ENCODE measurements at regions not wholly inside any gene's neighbourhood (a gene's known extent, or its start where the extent isn't known, plus 50 kb on each side); places are given as distances from the start of the nearest gene placed in this dataset.
"Not testable (repeated sequence)": the region's sequence is repeated elsewhere in the genome, so short reads cannot be mapped to it uniquely, and the experiment has no call there.

- no peak overlapping the region for H3K27ac ChIP-seq (ENCODE audit: low read depth, low read length, severe bottlenecking)
- H3K9me3 ChIP-seq (ENCODE audit: control insufficient read depth, low read length): no peaks in the 10 kb centered on the region
- no peak overlapping the region for H3K4me3 ChIP-seq (ENCODE audit: extremely low read depth, insufficient read depth, low read length, poor library complexity, severe bottlenecking)
- H3K4me1 ChIP-seq (ENCODE audit: control insufficient read depth, insufficient read depth, low read length, poor library complexity, severe bottlenecking): no peaks in the 10 kb centered on the region
- no peaks in the 10 kb centered on the region for H3K36me3 ChIP-seq (ENCODE audit: control insufficient read depth, insufficient read depth, low read length)
Observed at GRCh38 chr9:80784647-80785046, 904.7 kb downstream of the TLE1 start.

- no peaks in the 10 kb centered on the region for H3K9me3 ChIP-seq (ENCODE audit: control insufficient read depth, low read length)
- no peak overlapping the region for H3K4me3 ChIP-seq (ENCODE audit: extremely low read depth, insufficient read depth, low read length, poor library complexity, severe bottlenecking)
- no peaks in the 10 kb centered on the region for H3K4me1 ChIP-seq (ENCODE audit: control insufficient read depth, insufficient read depth, low read length, poor library complexity, severe bottlenecking)
- H3K27ac ChIP-seq (ENCODE audit: low read depth, low read length, severe bottlenecking): no peak overlapping the region
- no peaks in the 10 kb centered on the region for H3K36me3 ChIP-seq (ENCODE audit: control insufficient read depth, insufficient read depth, low read length)
Observed at GRCh38 chr9:80775971-80776370, 913.4 kb downstream of the TLE1 start.

- Histone ChIP-seq H3K36me3 (ENCODE audit: control insufficient read depth, insufficient read depth, low read length) (no peaks in the 10 kb centered on the region), H3K27ac (ENCODE audit: low read depth, low read length, severe bottlenecking) (no peak overlapping the region), H3K4me3 (ENCODE audit: extremely low read depth, insufficient read depth, low read length, poor library complexity, severe bottlenecking) (no peak overlapping the region), H3K9me3 (ENCODE audit: control insufficient read depth, low read length) (no peaks in the 10 kb centered on the region), H3K4me1 (ENCODE audit: control insufficient read depth, insufficient read depth, low read length, poor library complexity, severe bottlenecking) (no peaks in the 10 kb centered on the region)
- no CpG with 5 or more reads among the region's 2 CpGs for WGBS, 2 experiments (ENCODE audit: insufficient coverage in 2 of 2)
Observed at GRCh38 chr9:80775530-80775929, 913.8 kb downstream of the TLE1 start.

- Histone ChIP-seq H3K27ac (ENCODE audit: low read depth, low read length, severe bottlenecking) (no peak overlapping the region), H3K9me3 (ENCODE audit: control insufficient read depth, low read length) (no peaks in the 10 kb centered on the region), H3K4me3 (ENCODE audit: extremely low read depth, insufficient read depth, low read length, poor library complexity, severe bottlenecking) (no peak overlapping the region), H3K36me3 (ENCODE audit: control insufficient read depth, insufficient read depth, low read length) (no peaks in the 10 kb centered on the region), H3K4me1 (ENCODE audit: control insufficient read depth, insufficient read depth, low read length, poor library complexity, severe bottlenecking) (no peaks in the 10 kb centered on the region)
- 77 to 100% methylated on average over 1 to 3 of the region's 6 CpGs for WGBS, 2 experiments (ENCODE audit: insufficient coverage in 2 of 2)
Observed at GRCh38 chr9:80771555-80772347, 917.6 kb downstream of the TLE1 start.

- Histone ChIP-seq H3K4me3 (ENCODE audit: extremely low read depth, insufficient read depth, low read length, poor library complexity, severe bottlenecking) (no peak overlapping the region), H3K4me1 (ENCODE audit: control insufficient read depth, insufficient read depth, low read length, poor library complexity, severe bottlenecking) (no peaks in the 10 kb centered on the region), H3K36me3 (ENCODE audit: control insufficient read depth, insufficient read depth, low read length) (no peaks in the 10 kb centered on the region), H3K27ac (ENCODE audit: low read depth, low read length, severe bottlenecking) (no peak overlapping the region), H3K9me3 (ENCODE audit: control insufficient read depth, low read length) (no peaks in the 10 kb centered on the region)
- WGBS, 2 experiments (ENCODE audit: insufficient coverage in 2 of 2): 83 to 93% methylated on average over 4 of the region's 4 CpGs
Observed at GRCh38 chr9:80763536-80763935, 925.8 kb downstream of the TLE1 start.

- WGBS, 2 experiments (ENCODE audit: insufficient coverage in 2 of 2): 66 to 69% methylated on average over 2 of the region's 2 CpGs
- no peaks in the 10 kb centered on the region for H3K9me3 ChIP-seq (ENCODE audit: control insufficient read depth, low read length)
- H3K4me3 ChIP-seq (ENCODE audit: extremely low read depth, insufficient read depth, low read length, poor library complexity, severe bottlenecking): no peak overlapping the region
- H3K36me3 ChIP-seq (ENCODE audit: control insufficient read depth, insufficient read depth, low read length): no peaks in the 10 kb centered on the region
- no peaks in the 10 kb centered on the region for H3K4me1 ChIP-seq (ENCODE audit: control insufficient read depth, insufficient read depth, low read length, poor library complexity, severe bottlenecking)
- H3K27ac ChIP-seq (ENCODE audit: low read depth, low read length, severe bottlenecking): no peak overlapping the region
Observed at GRCh38 chr9:80755586-80755985, 933.8 kb downstream of the TLE1 start.

GRCh38 chr9:80747056-80747455, 942.3 kb downstream of the TLE1 start:
- 58 to 80% methylated on average over 2 to 7 of the region's 17 CpGs for WGBS, 2 experiments (ENCODE audit: insufficient coverage in 2 of 2)
- H3K9me3 ChIP-seq (ENCODE audit: control insufficient read depth, low read length); H3K36me3 ChIP-seq (ENCODE audit: control insufficient read depth, insufficient read depth, low read length); H3K4me3 ChIP-seq (ENCODE audit: extremely low read depth, insufficient read depth, low read length, poor library complexity, severe bottlenecking); H3K4me1 ChIP-seq (ENCODE audit: control insufficient read depth, insufficient read depth, low read length, poor library complexity, severe bottlenecking); H3K27ac ChIP-seq (ENCODE audit: low read depth, low read length, severe bottlenecking): not testable (repeated sequence)

- WGBS, 2 experiments (ENCODE audit: insufficient coverage in 2 of 2): 70 to 100% methylated on average over 1 to 2 of the region's 2 CpGs
- no peak overlapping the region for H3K27ac ChIP-seq (ENCODE audit: low read depth, low read length, severe bottlenecking)
- no peak overlapping the region for H3K4me3 ChIP-seq (ENCODE audit: extremely low read depth, insufficient read depth, low read length, poor library complexity, severe bottlenecking)
- H3K36me3 ChIP-seq (ENCODE audit: control insufficient read depth, insufficient read depth, low read length): no peaks in the 10 kb centered on the region
- no peaks in the 10 kb centered on the region for H3K9me3 ChIP-seq (ENCODE audit: control insufficient read depth, low read length)
- no peaks in the 10 kb centered on the region for H3K4me1 ChIP-seq (ENCODE audit: control insufficient read depth, insufficient read depth, low read length, poor library complexity, severe bottlenecking)
Observed at GRCh38 chr9:80732506-80732905, 956.8 kb downstream of the TLE1 start.

GRCh38 chr9:80720579-80720978, 968.8 kb downstream of the TLE1 start:
- Histone ChIP-seq H3K4me3 (ENCODE audit: extremely low read depth, insufficient read depth, low read length, poor library complexity, severe bottlenecking) (no peak overlapping the region), H3K36me3 (ENCODE audit: control insufficient read depth, insufficient read depth, low read length) (no peaks in the 10 kb centered on the region), H3K4me1 (ENCODE audit: control insufficient read depth, insufficient read depth, low read length, poor library complexity, severe bottlenecking) (no peaks in the 10 kb centered on the region), H3K27ac (ENCODE audit: low read depth, low read length, severe bottlenecking) (no peak overlapping the region), H3K9me3 (ENCODE audit: control insufficient read depth, low read length) (peaks cover 9% of the 10 kb centered on the region)
- no CpG with 5 or more reads among the region's 1 CpG for WGBS, 2 experiments (ENCODE audit: insufficient coverage in 2 of 2)

GRCh38 chr9:80707120-80707519, 982.2 kb downstream of the TLE1 start:
- Histone ChIP-seq H3K36me3 (ENCODE audit: control insufficient read depth, insufficient read depth, low read length) (no peaks in the 10 kb centered on the region), H3K4me3 (ENCODE audit: extremely low read depth, insufficient read depth, low read length, poor library complexity, severe bottlenecking) (no peak overlapping the region), H3K27ac (ENCODE audit: low read depth, low read length, severe bottlenecking) (no peak overlapping the region), H3K9me3 (ENCODE audit: control insufficient read depth, low read length) (no peaks in the 10 kb centered on the region), H3K4me1 (ENCODE audit: control insufficient read depth, insufficient read depth, low read length, poor library complexity, severe bottlenecking) (no peaks in the 10 kb centered on the region)

- no peaks in the 10 kb centered on the region for H3K36me3 ChIP-seq (ENCODE audit: control insufficient read depth, insufficient read depth, low read length)
- H3K27ac ChIP-seq (ENCODE audit: low read depth, low read length, severe bottlenecking): no peak overlapping the region
- H3K4me3 ChIP-seq (ENCODE audit: extremely low read depth, insufficient read depth, low read length, poor library complexity, severe bottlenecking): no peak overlapping the region
- peaks cover 9% of the 10 kb centered on the region for H3K4me1 ChIP-seq (ENCODE audit: control insufficient read depth, insufficient read depth, low read length, poor library complexity, severe bottlenecking)
- H3K9me3 ChIP-seq (ENCODE audit: control insufficient read depth, low read length): no peaks in the 10 kb centered on the region
Observed at GRCh38 chr9:80701061-80701460, 988.3 kb downstream of the TLE1 start.
